Colonic mucosa (tissue), 4 donors: ENCODE measurements at regions not wholly inside any gene's neighbourhood (a gene's known extent, or its start where the extent isn't known, plus 50 kb on each side); places are given as distances from the start of the nearest gene placed in this dataset.
A peak's percentile ranks its signal among the peaks of the same experiment; 100 is the strongest.

Experiments
- DNase-seq: peaks from one replicate; pipeline ENCODE4 v3.0.0-alpha.2; 2020
- H3K27ac ChIP-seq: fragments of 200-600 bp; one replicate; pipeline ENCODE4 v1.8.0; 2021
- H3K27me3 ChIP-seq: fragments of 200-600 bp; one replicate; pipeline ENCODE4 v1.8.0; 2021
- H3K36me3 ChIP-seq: fragments of 200-600 bp; one replicate; pipeline ENCODE4 v1.8.0; 2021
- H3K4me1 ChIP-seq: fragments of 200-600 bp; one replicate; pipeline ENCODE4 v1.8.0; 2021; ENCODE audit warnings: mild to moderate bottlenecking
- H3K4me3 ChIP-seq: fragments of 200-600 bp; one replicate; pipeline ENCODE4 v1.8.0; 2021
- H3K9ac ChIP-seq, 2 donors: one replicate each; pipeline ENCODE4 v1.7.0; 2013; ENCODE audit warnings: control low read depth in 2 of 2, low read depth in 2 of 2, low read length in 2 of 2
- H3K9me3 ChIP-seq: fragments of 200-600 bp; one replicate; pipeline ENCODE4 v1.8.0; 2021
- intact Hi-C: fragments of 100-400 bp; cut with DNase I; formaldehyde crosslinking; loops from one replicate; pipeline ENCODE4 v1.14.1; 2022
- TF ChIP-seq, protein P1 (sequence below): fragments of 200-600 bp; IDR thresholded peaks from one replicate; pipeline ENCODE4 v1.8.0; 2022; ENCODE audit warnings: antibody characterized with exemption, mild to moderate bottlenecking
- donor health status: healthy.
- donor health status: DM: no; HTN: no; CAD: no.
- donor health status: DM: no; HTN: no; CAD: no.

DNA sequence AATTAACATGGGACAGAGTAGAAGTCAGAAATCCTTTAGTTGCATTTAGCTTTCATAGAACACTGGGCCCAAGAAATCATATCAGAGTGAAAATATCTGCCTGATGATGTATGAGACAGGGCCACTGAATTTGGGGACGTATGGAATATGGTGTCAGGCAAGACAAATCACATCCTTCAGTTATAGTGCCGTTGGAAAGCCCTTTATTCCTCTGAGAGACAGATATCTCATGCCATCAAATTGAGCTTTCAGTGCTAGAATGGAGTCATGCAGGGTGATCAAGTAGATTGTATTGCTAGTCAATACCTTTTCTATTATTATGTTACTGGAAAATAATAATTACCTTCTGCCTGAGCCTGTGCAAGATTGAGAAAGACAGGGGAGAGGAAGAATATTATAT lies 398.2 kb upstream of the RARB start:
- Histone ChIP-seq H3K36me3 (no peaks in the 10 kb centered on the region), H3K9me3 (no peaks in the 10 kb centered on the region), H3K9ac (no peak overlapping the region), H3K27me3 (no peaks in the 10 kb centered on the region), H3K4me3 (no peak overlapping the region), H3K4me1 (no peaks in the 10 kb centered on the region), H3K27ac (no peak overlapping the region)
- DNase-seq = no peak
- TF ChIP-seq, protein P1, sequence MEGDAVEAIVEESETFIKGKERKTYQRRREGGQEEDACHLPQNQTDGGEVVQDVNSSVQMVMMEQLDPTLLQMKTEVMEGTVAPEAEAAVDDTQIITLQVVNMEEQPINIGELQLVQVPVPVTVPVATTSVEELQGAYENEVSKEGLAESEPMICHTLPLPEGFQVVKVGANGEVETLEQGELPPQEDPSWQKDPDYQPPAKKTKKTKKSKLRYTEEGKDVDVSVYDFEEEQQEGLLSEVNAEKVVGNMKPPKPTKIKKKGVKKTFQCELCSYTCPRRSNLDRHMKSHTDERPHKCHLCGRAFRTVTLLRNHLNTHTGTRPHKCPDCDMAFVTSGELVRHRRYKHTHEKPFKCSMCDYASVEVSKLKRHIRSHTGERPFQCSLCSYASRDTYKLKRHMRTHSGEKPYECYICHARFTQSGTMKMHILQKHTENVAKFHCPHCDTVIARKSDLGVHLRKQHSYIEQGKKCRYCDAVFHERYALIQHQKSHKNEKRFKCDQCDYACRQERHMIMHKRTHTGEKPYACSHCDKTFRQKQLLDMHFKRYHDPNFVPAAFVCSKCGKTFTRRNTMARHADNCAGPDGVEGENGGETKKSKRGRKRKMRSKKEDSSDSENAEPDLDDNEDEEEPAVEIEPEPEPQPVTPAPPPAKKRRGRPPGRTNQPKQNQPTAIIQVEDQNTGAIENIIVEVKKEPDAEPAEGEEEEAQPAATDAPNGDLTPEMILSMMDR = no peak
- intact Hi-C loops = no loop called here

DNA sequence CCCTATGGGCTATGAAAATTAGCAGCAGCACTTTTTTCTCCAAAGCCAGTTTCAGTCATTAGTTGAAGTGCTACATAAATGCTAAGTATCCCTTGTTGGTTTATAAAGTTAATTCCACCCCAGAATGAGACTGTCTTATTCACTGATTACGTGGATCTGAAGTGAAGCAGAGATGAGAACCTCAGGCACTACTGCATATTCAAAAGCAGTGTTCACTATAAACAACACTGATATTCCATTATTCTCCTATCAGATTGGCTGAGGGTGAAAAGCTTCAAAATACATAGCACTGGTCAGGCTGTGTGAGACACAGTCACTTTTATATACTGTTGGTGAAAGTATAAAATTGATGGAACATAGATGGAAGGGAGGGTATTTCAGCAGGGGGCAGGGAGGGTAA lies 395.7 kb upstream of the RARB start:
- intact Hi-C loops = no loop called here
- TF ChIP-seq, protein P1 = no peak

GRCh38 chr3:25033407-25034029 lies 394.5 kb upstream of the RARB start:
- DNase-seq = peak; percentile 40
- Histone ChIP-seq H3K4me3 (no peak overlapping the region), H3K27ac (no peak overlapping the region), H3K36me3 (no peaks in the 10 kb centered on the region), H3K9ac (no peak overlapping the region), H3K4me1 (no peaks in the 10 kb centered on the region), H3K9me3 (no peaks in the 10 kb centered on the region), H3K27me3 (no peaks in the 10 kb centered on the region)
- TF ChIP-seq, protein P1 = peak; percentile 37
- intact Hi-C loops = no loop called here

More for the DNA sequence above, 395.7 kb upstream of the RARB start:
- DNase-seq = no peak
- Histone ChIP-seq H3K36me3 (no peaks in the 10 kb centered on the region), H3K27ac (no peak overlapping the region), H3K4me3 (no peak overlapping the region), H3K9me3 (no peaks in the 10 kb centered on the region), H3K27me3 (no peaks in the 10 kb centered on the region), H3K9ac (no peak overlapping the region), H3K4me1 (no peaks in the 10 kb centered on the region)

GRCh38 chr3:25035526-25035925 lies 392.5 kb upstream of the RARB start:
- no peaks in the 10 kb centered on the region for H3K4me1 ChIP-seq

GRCh38 chr3:25036633-25037032 lies 391.4 kb upstream of the RARB start:
- DNase-seq = no peak
- TF ChIP-seq, protein P1 = no peak
- Histone ChIP-seq H3K27ac (no peak overlapping the region), H3K36me3 (no peaks in the 10 kb centered on the region), H3K9me3 (no peaks in the 10 kb centered on the region), H3K4me3 (no peak overlapping the region), H3K9ac (no peak overlapping the region), H3K4me1 (no peaks in the 10 kb centered on the region), H3K27me3 (no peaks in the 10 kb centered on the region)
- intact Hi-C loops = no loop called here

More at GRCh38 chr3:25035526-25035925, 392.5 kb upstream of the RARB start:
- Histone ChIP-seq H3K27me3 (no peaks in the 10 kb centered on the region), H3K27ac (no peak overlapping the region), H3K36me3 (no peaks in the 10 kb centered on the region), H3K9me3 (no peaks in the 10 kb centered on the region), H3K4me3 (no peak overlapping the region), H3K9ac (no peak overlapping the region)
- intact Hi-C loops = no loop called here
- TF ChIP-seq, protein P1 = no peak
- no peak for DNase-seq
